ENCODE measurements at regions not wholly inside any gene's neighbourhood (a gene's known extent, or its start where the extent isn't known, plus 50 kb on each side); places are given as distances from the start of the nearest gene placed in this dataset.
A peak's percentile ranks its signal among the peaks of the same experiment; 100 is the strongest.

GRCh38 chr12:84745127-84745526 is 167.5 kb downstream of the SLC6A15 start:
- Histone ChIP-seq H3K9me3 (no peaks in the 10 kb centered on the region), H3K4me2 (no peak overlapping the region), H3K4me1 (no peaks in the 10 kb centered on the region), H3K4me3 (no peak overlapping the region), H3K27ac (no peak overlapping the region)
- CTCF ChIA-PET = no interaction called here
- 59% methylated on average over 3 of the region's 3 CpGs for WGBS (ENCODE audit: missing lambda C conversion rate)
- TF ChIP-seq CEBPB (IDR thresholded peaks at IDR 0.05) = no peak
- no peak for TF ChIP-seq ZSCAN20 (CRISPR knock-in tag; IDR thresholded peaks at IDR 0.05)
- TF ChIP-seq HES2 (IDR thresholded peaks at IDR 0.05) = no peak
- TF ChIP-seq EP300 (IDR thresholded peaks at IDR 0.05) = no peak
- no peak for TF ChIP-seq JUN (IDR thresholded peaks at IDR 0.05)
- DNase-seq (ENCODE audit: low read depth in 1 of 2, low spot score in 1 of 2) (no peak), FAIRE-seq (no peak), ATAC-seq (no peak)
- POLR2A ChIA-PET = no interaction called here

- no peaks in the 10 kb centered on the region for H3K9me3 ChIP-seq
- no peak for FAIRE-seq
- ATAC-seq = no peak
- DNase-seq (ENCODE audit: low read depth in 1 of 2, low spot score in 1 of 2) = no peak
- H3K27ac ChIP-seq = no peak overlapping the region
- POLR2A ChIA-PET = no interaction called here
- WGBS (ENCODE audit: missing lambda C conversion rate) = 83% methylated on average over 3 of the region's 3 CpGs
- no peak for TF ChIP-seq RFX5 (IDR thresholded peaks at IDR 0.05)
- CTCF ChIA-PET = no interaction called here
- H3K4me2 ChIP-seq = no peak overlapping the region
- H3K4me3 ChIP-seq = no peak overlapping the region
- no peaks in the 10 kb centered on the region for H3K4me1 ChIP-seq
These were observed 170.9 kb downstream of the SLC6A15 start for GRCh38 chr12:84741692-84742091.

GRCh38 chr12:84741031-84741430 is 171.6 kb downstream of the SLC6A15 start:
- no peak overlapping the region for H3K4me3 ChIP-seq
- H3K4me2 ChIP-seq = no peak overlapping the region
- ATAC-seq (no peak), DNase-seq (ENCODE audit: low read depth in 1 of 2, low spot score in 1 of 2) (no peak), FAIRE-seq (no peak)
- TF ChIP-seq JUNB (IDR thresholded peaks at IDR 0.05) = no peak
- no peak overlapping the region for H3K27ac ChIP-seq
- no peaks in the 10 kb centered on the region for H3K4me1 ChIP-seq
- WGBS (ENCODE audit: missing lambda C conversion rate) = 17% methylated on average over 1 of the region's 1 CpG
- ChIA-PET CTCF (no interaction called here), POLR2A (no interaction called here)
- H3K9me3 ChIP-seq = no peaks in the 10 kb centered on the region

GRCh38 chr12:84740602-84741001 is 172.0 kb downstream of the SLC6A15 start:
- Histone ChIP-seq H3K4me3 (no peak overlapping the region), H3K9me3 (no peaks in the 10 kb centered on the region), H3K27ac (no peak overlapping the region), H3K4me2 (no peak overlapping the region), H3K4me1 (no peaks in the 10 kb centered on the region)
- no peak for DNase-seq (ENCODE audit: low read depth in 1 of 2, low spot score in 1 of 2)
- 16% methylated on average over 3 of the region's 3 CpGs for WGBS (ENCODE audit: missing lambda C conversion rate)
- TF ChIP-seq USF2 (IDR thresholded peaks at IDR 0.05) (peak; percentile 54; the same call in 1 of the 2 replicates), REST (IDR thresholded peaks at IDR 0.05) (no peak)
- FAIRE-seq = no peak
- no peak for ATAC-seq
- POLR2A ChIA-PET = no interaction called here
- CTCF ChIA-PET = no interaction called here

GRCh38 chr12:84738481-84738972 is 174.1 kb downstream of the SLC6A15 start:
- no peak for DNase-seq (ENCODE audit: low read depth in 1 of 2, low spot score in 1 of 2)
- CTCF ChIA-PET = interaction anchor here (1.9 kb wide), 1 partner anchor 11 kb away, joined by 5 read pairs; no protein-coding TSS in a partner anchor
- no peak overlapping the region for H3K27ac ChIP-seq
- no peaks in the 10 kb centered on the region for H3K9me3 ChIP-seq
- no peak for TF ChIP-seq JUNB (IDR thresholded peaks at IDR 0.05)
- no peak for TF ChIP-seq NPAS2 (CRISPR knock-in tag; IDR thresholded peaks at IDR 0.05; ENCODE audit: borderline replicate concordance)
- TF ChIP-seq NFE2L2 (conservative IDR thresholded peaks at IDR 0.05; ENCODE audit: low read length) = no peak
- no peak for TF ChIP-seq HOXA7 (CRISPR knock-in tag; IDR thresholded peaks at IDR 0.05)
- no peak for TF ChIP-seq FOXS1 (CRISPR knock-in tag; IDR thresholded peaks at IDR 0.05)
- no peak for TF ChIP-seq GATA3 (IDR thresholded peaks at IDR 0.05; ENCODE audit: borderline replicate concordance)
- no peak for TF ChIP-seq FOSL2 (IDR thresholded peaks at IDR 0.05)
- TF ChIP-seq FOSL2 (CRISPR knock-in tag; IDR thresholded peaks at IDR 0.05) = no peak
- TF ChIP-seq EHMT2 (IDR thresholded peaks at IDR 0.05; ENCODE audit: low read depth) = no peak
- H3K4me3 ChIP-seq = no peak overlapping the region
- FAIRE-seq = no peak
- no peaks in the 10 kb centered on the region for H3K4me1 ChIP-seq
- no peak for ATAC-seq
- POLR2A ChIA-PET = no interaction called here
- H3K4me2 ChIP-seq = no peak overlapping the region
- WGBS (ENCODE audit: missing lambda C conversion rate) = 60% methylated on average over 2 of the region's 2 CpGs

All from A549 (cell line).